Left kidney (tissue), 1 donor: ENCODE measurements at regions not wholly inside any gene's neighbourhood (a gene's known extent, or its start where the extent isn't known, plus 50 kb on each side); places are given as distances from the start of the nearest gene placed in this dataset.

Source experiments
- DNase-seq: peaks from one replicate; pipeline ENCODE4 v3.0.0-alpha.2; 2013

DNA sequence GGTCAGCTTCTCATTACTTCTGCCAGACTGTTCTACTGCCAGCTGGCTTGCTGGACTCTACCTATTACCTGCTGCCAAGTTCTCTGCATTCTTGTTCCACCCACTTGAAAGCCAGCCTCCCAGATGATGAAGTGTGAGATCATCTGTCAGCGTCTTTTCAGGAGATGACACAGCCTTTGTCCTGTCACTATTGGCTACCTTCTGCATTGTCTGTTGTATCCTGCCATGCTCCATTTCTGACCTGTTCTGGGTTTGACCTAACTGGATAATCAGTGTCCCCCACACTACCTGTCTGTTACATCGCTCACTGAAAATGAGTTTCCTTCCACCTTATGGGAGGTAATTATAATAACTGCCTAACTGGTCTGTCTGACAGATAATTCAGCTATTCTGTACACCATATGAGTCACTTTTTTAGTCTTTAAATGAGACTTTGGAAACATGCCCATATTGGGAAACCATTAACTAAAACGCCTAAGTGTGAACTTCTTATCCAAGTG is 520.6 kb downstream of the METTL4 start:
- DNase-seq, result no peak

GRCh38 chr18:2053490-2054089 is 517.7 kb downstream of the METTL4 start:
- no peak for DNase-seq

DNA sequence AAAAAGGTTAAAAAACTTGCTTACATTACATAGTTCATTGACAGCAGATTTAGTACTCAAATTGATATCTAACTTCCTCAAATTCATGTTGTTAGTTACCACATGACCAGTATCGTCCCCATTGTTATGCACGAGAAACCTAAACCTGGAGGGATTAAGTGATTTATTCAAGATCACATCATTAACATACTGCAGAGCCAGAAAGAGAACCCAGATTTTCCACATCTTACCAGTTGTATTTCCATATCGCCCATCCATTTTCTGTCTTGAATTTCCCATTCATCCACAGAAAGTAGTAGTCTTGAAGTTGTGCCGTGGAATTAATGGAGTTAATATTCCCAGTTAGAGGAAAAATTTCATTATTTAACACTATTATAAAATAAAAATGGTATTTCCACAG is 512.0 kb downstream of the METTL4 start:
- no peak for DNase-seq

GRCh38 chr18:2060086-2060485 is 511.2 kb downstream of the METTL4 start:
- DNase-seq, result no peak

GRCh38 chr18:2070631-2071030 is 500.7 kb downstream of the METTL4 start:
- peak; percentile 39 for DNase-seq

DNA sequence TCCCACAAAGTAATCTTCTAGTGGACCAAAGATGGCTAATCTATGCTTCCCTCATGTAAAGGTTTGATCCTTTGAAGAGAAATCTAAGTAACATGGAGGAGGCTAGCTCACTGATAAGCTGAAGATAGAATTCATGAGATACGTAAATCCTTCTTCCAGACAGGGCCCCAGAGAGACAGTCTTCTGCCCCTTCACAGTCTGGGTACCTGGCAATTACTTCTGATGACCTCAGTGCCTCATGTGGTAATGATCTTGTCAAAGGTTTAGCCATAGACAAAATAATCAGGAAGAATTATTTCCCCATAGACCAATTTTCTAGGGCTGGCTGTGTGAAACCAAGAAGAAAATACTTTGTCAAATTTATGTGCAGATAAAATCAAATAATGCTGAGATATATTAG is 495.8 kb downstream of the METTL4 start:
- DNase-seq, result no peak

- no peak for DNase-seq
These were observed 488.6 kb downstream of the METTL4 start for GRCh38 chr18:2082676-2083075.

- no peak for DNase-seq
These were observed 487.6 kb downstream of the METTL4 start for GRCh38 chr18:2083691-2084090.

DNA sequence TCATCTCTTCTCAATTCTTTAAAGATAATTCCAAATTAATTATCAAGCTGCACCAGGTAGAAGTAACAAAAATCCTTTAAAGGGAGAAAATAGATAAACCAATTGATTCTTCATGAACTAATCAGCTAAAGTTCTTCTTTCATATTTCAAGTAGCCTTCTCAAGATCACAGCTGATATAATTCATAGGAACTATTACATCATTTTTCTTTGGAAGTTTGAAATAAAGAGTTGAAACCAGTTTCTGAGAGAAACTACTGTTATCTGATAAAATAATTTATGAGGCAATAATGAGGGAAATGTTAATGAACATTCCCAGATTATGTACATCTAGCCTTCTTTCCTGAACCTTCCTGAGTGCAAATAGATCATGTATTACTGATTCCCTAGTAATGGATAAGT is 484.9 kb downstream of the METTL4 start:
- DNase-seq, result no peak

GRCh38 chr18:2087877-2088673 is 483.2 kb downstream of the METTL4 start:
- no peak for DNase-seq

DNA sequence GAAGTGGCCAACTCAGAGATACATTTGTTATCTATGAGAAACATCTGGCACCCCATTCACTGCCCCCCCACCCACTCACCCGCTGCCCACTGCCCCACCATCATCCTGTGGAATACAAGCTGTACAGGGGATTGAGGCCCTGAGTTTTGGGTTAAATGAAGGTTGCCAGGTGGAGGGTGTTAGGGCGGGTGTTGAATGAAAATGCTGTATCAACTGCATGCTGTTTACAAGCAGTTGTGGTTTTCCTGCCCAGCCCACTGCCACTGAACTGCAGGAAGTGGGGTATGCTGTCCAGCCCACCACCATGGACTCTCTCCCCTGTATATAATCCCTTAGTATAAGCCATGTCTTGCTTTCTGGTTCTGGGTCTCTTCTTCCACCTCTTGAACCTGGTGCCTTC is 481.9 kb downstream of the METTL4 start:
- DNase-seq, result no peak

DNA sequence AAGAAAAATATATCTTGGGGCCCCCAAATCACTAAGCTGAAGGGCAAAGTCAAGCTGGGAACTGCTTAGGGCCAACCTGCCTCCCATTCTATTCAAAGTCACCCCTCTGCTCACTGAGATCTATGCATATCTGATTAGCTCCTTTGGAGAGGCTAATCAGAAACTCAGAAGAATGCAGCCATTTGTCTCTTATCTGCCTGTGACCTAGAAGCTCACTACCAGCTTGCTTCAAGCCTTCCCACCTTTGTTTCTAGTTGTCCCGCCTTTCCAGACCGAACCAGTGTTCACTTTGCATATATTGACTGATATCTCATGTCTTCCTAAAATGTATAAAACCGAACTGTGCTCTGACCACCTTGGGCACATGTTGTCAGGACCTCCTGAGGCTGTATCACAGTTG is 479.4 kb downstream of the METTL4 start:
- DNase-seq, result no peak

DNA sequence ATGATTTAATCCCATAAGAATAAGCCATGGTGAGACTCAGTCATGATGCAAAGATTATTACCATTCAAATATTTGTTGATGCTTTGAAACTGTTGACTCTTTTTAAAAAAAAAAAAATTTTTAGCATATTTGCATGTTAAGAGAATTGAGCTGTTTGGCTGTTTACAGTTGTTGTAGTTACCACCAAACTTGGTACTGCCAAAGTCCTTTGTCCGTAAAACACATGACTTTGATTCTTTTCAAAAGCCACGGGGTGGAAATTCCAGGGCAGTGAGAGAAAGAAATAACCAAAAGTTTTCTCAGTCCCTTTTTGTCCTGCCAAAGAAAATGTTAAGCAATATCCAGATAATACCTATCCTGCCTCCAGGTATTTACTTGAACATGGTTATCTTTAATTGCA is 474.8 kb downstream of the METTL4 start:
- no peak for DNase-seq

- no peak for DNase-seq
These were observed 470.6 kb downstream of the METTL4 start for GRCh38 chr18:2100694-2101213.

DNA sequence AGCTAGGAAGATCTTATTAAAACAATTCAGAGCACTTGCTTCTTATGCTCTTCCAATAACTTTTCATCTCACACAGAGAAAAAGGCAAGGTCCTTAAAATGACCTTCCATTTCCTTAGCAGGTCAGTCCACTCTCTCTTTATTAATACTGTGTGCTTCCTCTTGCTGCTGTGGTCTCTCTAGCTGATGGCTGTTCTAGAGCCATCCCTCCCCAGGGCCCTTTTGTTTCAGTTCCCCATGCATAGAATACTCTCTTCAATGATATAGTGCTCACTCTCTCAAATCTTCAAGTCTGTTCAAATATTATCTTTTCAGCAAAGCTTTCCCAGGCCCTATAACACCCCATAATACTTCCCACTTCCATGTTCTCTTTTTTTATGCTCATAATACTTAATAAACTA is 469.3 kb downstream of the METTL4 start:
- DNase-seq, result no peak

DNA sequence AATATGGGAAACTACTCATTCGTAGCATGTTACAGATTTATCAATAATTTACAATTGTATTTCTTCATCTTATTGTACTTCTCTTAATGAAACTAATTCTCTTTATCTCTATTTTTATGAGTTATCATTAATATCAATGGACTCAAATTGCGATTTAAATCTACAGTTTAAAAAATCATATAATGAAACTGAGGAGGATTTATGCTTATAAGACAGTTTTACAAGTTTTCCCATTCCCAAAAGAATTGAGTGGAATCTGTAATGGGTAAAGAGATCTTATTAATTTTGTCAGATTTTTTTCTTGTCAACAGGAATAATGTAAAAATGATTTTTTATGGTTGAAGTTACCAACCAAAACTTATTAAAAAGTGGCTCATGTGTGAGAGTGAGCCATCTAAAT is 468.0 kb downstream of the METTL4 start:
- DNase-seq, result no peak

- DNase-seq, result peak; percentile 7
These were observed 466.5 kb downstream of the METTL4 start for GRCh38 chr18:2104620-2105462.

DNA sequence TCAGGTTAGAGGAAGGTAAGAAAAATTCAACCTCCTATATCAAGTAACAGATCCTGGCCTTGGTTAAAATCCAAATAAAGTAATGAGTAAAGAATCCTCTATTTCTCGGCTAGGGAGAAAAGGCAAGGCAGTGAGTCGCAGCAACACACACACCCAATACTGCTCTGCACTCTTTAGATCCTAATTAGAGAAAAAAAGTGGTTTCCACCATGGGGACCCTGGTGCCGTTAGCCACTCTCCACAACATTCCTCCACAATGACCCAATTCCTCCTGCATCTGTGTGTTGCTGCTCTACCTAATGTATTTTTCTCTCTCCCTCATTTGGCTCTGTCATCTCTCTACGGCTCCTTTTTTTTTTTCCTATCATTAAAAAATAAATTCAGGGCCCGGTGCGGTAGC is 462.7 kb downstream of the METTL4 start:
- no peak for DNase-seq

DNA sequence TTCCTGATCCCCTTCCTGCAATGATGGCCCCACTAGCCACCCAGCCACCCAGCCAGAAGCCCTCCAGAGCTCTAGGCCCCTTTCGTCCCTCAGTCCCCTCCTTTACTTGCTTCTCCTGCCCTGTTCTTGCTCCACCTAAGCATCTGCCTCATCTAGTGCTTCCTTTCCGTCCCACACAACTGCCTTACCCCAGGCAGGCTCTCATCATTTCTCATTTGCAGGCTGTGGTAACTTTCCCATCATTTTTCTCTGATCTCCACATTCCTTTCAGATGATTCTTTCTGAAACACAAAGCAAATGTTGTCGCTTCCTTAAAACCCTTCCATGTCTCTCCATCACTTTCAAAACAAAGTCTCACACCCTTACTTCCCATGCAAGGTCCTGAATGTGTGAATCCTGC is 459.8 kb downstream of the METTL4 start:
- DNase-seq, result no peak

- DNase-seq, result no peak
These were observed 458.8 kb downstream of the METTL4 start for GRCh38 chr18:2112435-2113045.

- no peak for DNase-seq
These were observed 457.0 kb downstream of the METTL4 start for GRCh38 chr18:2114289-2114688.

- no peak for DNase-seq
These were observed 456.5 kb downstream of the METTL4 start for GRCh38 chr18:2114765-2115164.
